Effector memory CD8-positive, alpha-beta T cell (primary cell): ENCODE measurements at regions not wholly inside any gene's neighbourhood (a gene's known extent, or its start where the extent isn't known, plus 50 kb on each side); places are given as distances from the start of the nearest gene placed in this dataset.

ENCODE experiments used
- ATAC-seq: fragments of 150-1000 bp; cut with Tn5 transposase; replicated peaks from 2 replicates; pipeline ENCODE4 v1.10.0; 2021; ENCODE audit warnings: mild to moderate bottlenecking, moderate library complexity
- DNase-seq, 3 experiments: peaks; one replicate each; pipeline ENCODE4 v3.0.0; 2021
- H3K27ac Mint-ChIP-seq, 2 donors: one replicate each; pipeline ENCODE4 v1.8.0; 2022; ENCODE audit warnings: mild to moderate bottlenecking in 2 of 2, mixed read lengths in 2 of 2, moderate library complexity in 2 of 2
- H3K27me3 Mint-ChIP-seq, 2 donors: one replicate each; pipeline ENCODE4 v1.8.0; 2022; ENCODE audit warnings: mixed read lengths in 2 of 2
- H3K36me3 Mint-ChIP-seq: one replicate; pipeline ENCODE4 v1.8.0; 2022; ENCODE audit warnings: mild to moderate bottlenecking, moderate library complexity, mixed read lengths; ENCODE audit not compliant: insufficient read depth
- H3K4me1 Mint-ChIP-seq, 2 donors: one replicate each; pipeline ENCODE4 v1.8.0; 2022; ENCODE audit warnings: low read depth in 2 of 2, mixed read lengths in 2 of 2
- H3K4me3 Mint-ChIP-seq, 2 donors: one replicate each; pipeline ENCODE4 v1.8.0; 2022; ENCODE audit warnings: mild to moderate bottlenecking in 2 of 2, mixed read lengths in 2 of 2, moderate library complexity in 2 of 2
- H3K9me3 Mint-ChIP-seq, 2 donors: one replicate each; pipeline ENCODE4 v1.8.0; 2022; ENCODE audit warnings: mixed read lengths in 2 of 2

DNA sequence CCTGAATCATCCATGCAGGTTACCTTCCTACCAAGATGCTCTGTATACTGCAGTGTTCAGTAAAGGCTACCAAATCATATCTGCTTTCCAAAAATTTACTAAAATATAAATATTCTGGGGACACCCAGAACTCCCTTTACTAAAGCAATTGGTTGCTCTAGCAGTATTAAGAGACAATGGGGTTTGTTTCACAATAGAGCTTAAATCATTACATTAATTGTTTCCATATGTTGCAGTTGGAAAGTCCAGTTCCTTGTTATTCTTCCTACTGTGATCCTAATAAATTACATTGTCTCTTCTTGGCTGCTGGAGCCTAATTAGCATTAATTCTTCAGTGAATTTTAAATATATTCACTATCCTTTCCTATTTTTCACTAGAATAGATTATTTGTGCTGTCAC lies 316.0 kb upstream of the MTNR1B start:
- H3K4me3 Mint-ChIP-seq: no peak overlapping the region

DNA sequence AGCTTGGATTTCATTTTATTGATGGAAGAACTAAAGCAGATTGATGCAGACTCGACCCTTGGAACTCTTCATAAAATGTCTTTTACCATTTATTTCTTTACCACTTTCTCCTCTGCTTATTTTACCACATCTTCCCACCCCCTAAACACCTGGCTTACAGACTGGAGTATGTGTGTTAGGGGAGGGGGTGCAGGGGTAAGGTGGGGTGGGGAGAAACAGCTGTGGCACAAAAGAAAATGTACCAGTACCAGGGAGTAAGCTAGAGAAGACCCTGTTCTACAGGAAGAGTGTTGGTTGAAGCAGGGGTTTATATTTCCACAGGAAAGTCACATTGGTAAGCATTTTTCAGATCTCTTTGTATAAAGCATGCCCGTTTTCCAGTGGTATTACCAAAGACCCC lies 312.7 kb upstream of the MTNR1B start:
- no peak overlapping the region for H3K27ac Mint-ChIP-seq
- H3K9me3 Mint-ChIP-seq: peaks cover 7 to 12% of the 10 kb centered on the region in 2 donors
- ATAC-seq (no peak), DNase-seq (no peak)
- H3K4me3 Mint-ChIP-seq: no peak overlapping the region
- H3K27me3 Mint-ChIP-seq: no peaks in the 10 kb centered on the region
- H3K36me3 Mint-ChIP-seq: no peaks in the 10 kb centered on the region
- no peaks in the 10 kb centered on the region for H3K4me1 Mint-ChIP-seq

More for the DNA sequence above, 316.0 kb upstream of the MTNR1B start:
- Mint-ChIP-seq H3K27ac (no peak overlapping the region), H3K27me3 (no peaks in the 10 kb centered on the region), H3K9me3 (peaks cover 6 to 7% of the 10 kb centered on the region in 2 donors), H3K4me1 (no peaks in the 10 kb centered on the region), H3K36me3 (no peaks in the 10 kb centered on the region)
- ATAC-seq (no peak), DNase-seq (no peak)

DNA sequence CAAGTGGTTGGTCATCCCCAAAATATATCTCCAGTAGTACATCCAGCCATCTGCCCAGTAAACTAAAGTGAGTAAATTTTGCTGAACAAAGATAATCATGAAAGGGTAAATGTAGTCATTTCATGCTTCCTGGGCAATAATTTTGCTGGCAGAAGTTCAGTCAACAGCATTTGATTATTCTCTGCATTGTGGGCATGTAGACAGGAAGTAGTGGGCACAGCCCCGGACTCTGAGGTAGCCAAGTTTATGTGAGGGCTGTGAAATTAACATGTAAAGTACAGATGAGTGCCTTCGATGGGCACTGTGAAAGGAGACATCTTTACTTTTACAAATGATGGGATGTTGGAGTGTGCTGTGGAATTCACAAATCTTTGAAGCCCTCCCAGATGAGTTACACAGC lies 312.2 kb upstream of the MTNR1B start:
- Mint-ChIP-seq H3K4me1 (no peaks in the 10 kb centered on the region), H3K27me3 (no peaks in the 10 kb centered on the region), H3K36me3 (no peaks in the 10 kb centered on the region), H3K4me3 (no peak overlapping the region), H3K9me3 (peaks cover 7 to 12% of the 10 kb centered on the region in 2 donors), H3K27ac (no peak overlapping the region)
- ATAC-seq: no peak
- no peak for DNase-seq

DNA sequence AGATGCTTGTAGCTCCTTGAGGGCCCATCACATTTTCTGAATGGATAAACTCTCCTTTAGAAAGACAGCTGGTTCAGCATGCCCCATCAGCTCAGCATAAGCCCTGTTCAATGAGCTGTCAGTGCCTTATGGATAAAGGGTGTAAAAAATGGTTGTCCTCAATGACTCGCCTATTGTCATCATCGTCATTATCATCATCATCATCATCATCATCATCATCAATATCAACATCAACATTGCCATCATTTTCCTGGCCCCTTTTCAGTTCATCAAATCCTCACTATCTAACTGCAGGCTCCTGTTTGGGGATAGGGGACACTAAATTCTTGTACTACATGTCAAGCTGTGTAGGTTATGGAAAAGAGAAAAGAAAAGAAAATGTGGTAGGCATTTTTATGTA lies 310.7 kb upstream of the MTNR1B start:
- DNase-seq (no peak), ATAC-seq (no peak)
- no peak overlapping the region for H3K4me3 Mint-ChIP-seq
- H3K4me1 Mint-ChIP-seq: no peaks in the 10 kb centered on the region
- H3K36me3 Mint-ChIP-seq: no peaks in the 10 kb centered on the region
- H3K9me3 Mint-ChIP-seq: peaks cover 8 to 11% of the 10 kb centered on the region in 2 donors
- H3K27ac Mint-ChIP-seq: no peak overlapping the region
- no peaks in the 10 kb centered on the region for H3K27me3 Mint-ChIP-seq

DNA sequence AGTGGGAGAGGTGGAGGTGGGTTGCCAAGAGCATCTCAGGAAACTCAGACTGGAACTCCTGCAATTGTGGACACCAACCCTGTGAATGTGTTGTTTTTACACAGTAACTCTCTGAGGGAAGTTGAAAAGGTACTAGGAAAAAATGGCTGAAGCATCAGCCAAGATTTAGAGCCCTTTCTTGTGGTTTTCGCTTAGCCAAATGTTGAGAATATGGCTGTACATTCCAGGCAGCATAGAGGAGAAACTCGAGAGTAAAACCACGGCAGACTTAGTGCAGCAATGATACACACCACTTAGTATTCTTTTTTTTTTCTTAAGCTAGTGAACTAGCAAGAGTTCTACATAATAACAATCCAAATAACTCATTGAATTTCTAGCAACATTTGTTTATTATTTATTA lies 309.7 kb upstream of the MTNR1B start:
- DNase-seq (no peak), ATAC-seq (no peak)
- Mint-ChIP-seq H3K9me3 (peaks cover 12 to 14% of the 10 kb centered on the region in 2 donors), H3K4me1 (no peaks in the 10 kb centered on the region), H3K27ac (no peak overlapping the region), H3K4me3 (no peak overlapping the region), H3K36me3 (no peaks in the 10 kb centered on the region), H3K27me3 (no peaks in the 10 kb centered on the region)

DNA sequence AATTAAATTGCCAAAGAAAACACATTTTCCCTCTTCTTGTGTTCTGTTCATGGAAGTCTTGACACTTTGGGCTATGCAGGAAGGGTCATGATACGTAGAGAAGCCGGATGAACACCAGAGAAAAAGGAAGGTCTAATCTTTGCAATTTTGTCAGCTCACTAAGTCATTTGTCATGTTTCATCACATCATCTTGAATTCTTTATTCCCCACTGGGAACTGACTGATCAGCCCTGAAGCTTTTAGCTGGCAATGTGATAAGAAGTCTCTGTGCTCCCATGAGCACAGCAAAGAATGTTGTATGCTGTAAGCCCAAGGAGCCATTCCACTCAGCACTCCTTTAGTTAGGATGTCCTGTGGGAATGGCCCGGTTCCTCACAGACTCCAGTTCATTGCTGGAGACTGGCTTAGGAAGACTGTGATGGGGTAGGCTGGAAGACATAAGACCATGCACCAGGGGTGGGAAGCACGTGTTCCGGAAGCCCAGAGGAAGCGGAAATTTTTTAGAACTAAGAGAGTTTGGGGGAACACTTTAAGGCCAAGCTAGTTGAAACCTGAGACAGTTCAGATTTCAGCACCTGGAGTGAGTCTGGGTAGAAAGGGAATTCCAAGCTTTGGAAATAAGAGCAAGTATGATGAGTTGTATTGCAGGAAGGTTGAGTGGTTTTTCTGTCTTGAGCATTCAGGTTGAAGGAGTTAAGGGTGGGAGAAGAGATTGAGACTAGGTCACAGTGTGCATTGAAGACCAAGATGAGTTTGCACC lies 306.7 kb upstream of the MTNR1B start:
- H3K4me3 Mint-ChIP-seq: no peak overlapping the region

DNA sequence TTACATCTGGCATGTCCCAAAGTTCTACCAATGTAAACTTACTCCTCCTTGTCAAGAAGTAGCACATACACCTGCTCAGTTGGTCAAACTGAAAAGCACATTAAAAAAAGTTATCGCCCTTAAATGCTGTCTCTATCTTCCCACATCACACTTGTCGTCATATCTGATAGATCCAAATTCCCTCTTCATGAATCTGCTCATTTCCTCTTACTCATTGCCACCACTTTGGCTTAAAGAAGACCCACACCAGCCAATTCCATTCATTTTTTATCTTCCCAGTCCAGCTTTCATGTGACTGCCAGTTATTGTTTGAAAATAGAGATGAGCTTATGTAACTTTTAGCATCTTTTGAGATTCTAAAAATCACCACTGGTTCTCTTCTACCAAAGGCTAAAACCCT lies 305.9 kb upstream of the MTNR1B start:
- H3K27ac Mint-ChIP-seq: no peak overlapping the region
- no peak overlapping the region for H3K4me3 Mint-ChIP-seq
- peaks cover 7 to 8% of the 10 kb centered on the region in 2 donors for H3K9me3 Mint-ChIP-seq
- no peaks in the 10 kb centered on the region for H3K27me3 Mint-ChIP-seq
- H3K4me1 Mint-ChIP-seq: no peaks in the 10 kb centered on the region
- DNase-seq (no peak), ATAC-seq (no peak)
- no peaks in the 10 kb centered on the region for H3K36me3 Mint-ChIP-seq

More for the DNA sequence above, 306.7 kb upstream of the MTNR1B start:
- no peak overlapping the region for H3K27ac Mint-ChIP-seq
- peaks cover 7 to 8% of the 10 kb centered on the region in 2 donors for H3K9me3 Mint-ChIP-seq
- ATAC-seq (no peak), DNase-seq (no peak)
- H3K4me1 Mint-ChIP-seq: no peaks in the 10 kb centered on the region
- H3K27me3 Mint-ChIP-seq: no peaks in the 10 kb centered on the region
- H3K36me3 Mint-ChIP-seq: no peaks in the 10 kb centered on the region

DNA sequence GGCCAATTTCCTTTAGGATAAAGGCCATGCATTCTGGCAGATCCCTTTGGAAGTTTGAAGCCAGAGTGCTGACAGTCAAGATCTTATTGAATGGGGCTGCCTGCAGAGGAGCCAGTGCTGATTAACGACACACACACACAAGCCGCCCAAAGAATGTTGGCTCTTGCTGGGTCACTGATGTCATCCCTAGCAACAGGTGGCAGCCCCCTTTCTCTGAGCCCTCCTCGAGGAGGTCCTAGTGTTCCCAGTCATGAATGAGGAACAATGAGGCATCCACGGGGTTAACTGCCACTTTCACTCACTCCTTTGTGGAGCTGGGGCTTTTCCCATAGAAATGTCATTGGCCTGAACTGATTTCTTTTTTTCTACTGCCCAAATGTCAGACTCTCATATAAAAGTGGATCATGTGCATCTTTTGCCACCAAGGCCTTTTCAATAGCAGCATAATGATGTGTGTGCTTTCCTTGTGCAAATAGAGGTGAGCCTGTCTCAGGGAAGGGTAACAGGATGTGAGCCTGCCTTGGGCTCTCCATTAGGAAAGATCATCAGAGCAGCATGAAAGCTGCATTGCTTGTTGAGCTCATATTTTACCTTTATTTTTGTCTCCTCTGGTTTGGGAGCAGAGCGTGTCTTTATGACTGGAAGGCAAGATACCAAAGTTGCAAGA lies 301.8 kb upstream of the MTNR1B start:
- no peak overlapping the region for H3K4me3 Mint-ChIP-seq
- ATAC-seq (no peak), DNase-seq (no peak)
- H3K27ac Mint-ChIP-seq: no peak overlapping the region
- no peaks in the 10 kb centered on the region for H3K27me3 Mint-ChIP-seq
- peaks cover 5 to 13% of the 10 kb centered on the region in 2 donors for H3K9me3 Mint-ChIP-seq
- no peaks in the 10 kb centered on the region for H3K36me3 Mint-ChIP-seq
- no peaks in the 10 kb centered on the region for H3K4me1 Mint-ChIP-seq

DNA sequence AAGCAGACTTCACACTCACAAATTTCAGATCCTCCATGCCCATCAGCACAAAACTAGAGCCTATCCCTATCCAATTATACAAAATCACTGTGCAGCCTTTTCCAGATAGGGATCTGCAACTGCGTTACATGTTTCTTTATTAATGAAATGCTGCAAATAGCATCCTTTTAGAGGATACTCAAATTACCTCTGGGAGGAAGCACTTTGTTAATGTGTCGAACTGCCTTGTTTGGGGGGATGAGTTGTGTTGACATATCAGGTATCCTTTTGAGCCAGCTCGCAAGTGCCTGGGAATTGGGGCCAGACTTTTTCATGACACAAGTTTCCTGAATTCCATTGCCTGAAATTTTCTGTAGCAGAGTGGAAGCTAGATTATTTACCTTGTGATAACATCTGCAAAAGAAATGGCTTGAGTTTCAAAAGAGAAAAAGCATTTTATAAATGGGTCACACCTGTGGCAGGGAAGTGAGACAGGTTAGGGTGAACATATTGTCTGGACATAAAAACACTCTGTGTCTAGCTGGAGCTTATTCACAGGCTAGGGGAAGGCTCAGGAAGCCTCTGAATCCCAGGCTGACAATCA lies 299.1 kb upstream of the MTNR1B start:
- no peaks in the 10 kb centered on the region for H3K27me3 Mint-ChIP-seq
- ATAC-seq (no peak), DNase-seq (no peak)
- peaks cover 4 to 5% of the 10 kb centered on the region in 2 donors for H3K9me3 Mint-ChIP-seq
- no peak overlapping the region for H3K4me3 Mint-ChIP-seq
- no peak overlapping the region for H3K27ac Mint-ChIP-seq
- H3K4me1 Mint-ChIP-seq: no peaks in the 10 kb centered on the region
- no peaks in the 10 kb centered on the region for H3K36me3 Mint-ChIP-seq

DNA sequence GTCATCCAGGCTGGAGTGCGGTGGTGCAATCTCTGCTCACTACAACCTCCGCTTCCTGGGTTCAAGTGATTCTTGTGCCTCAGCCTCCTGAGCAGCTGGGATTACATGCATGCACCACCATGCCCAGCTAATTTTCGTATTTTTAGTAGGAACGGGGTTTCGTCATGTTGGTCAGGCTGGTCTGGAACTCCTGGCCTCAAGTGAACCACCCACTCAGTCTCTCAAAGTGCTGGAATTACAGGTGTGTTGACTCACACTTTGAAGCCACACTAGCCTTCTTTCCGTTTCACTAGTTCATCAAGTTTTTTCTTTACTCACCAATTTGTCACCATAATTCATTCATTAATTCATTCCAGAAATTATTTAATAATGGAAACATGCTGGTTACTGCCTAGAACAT lies 298.4 kb upstream of the MTNR1B start:
- Mint-ChIP-seq H3K9me3 (peaks cover 5 to 6% of the 10 kb centered on the region in 2 donors), H3K27me3 (no peaks in the 10 kb centered on the region), H3K27ac (no peak overlapping the region), H3K36me3 (no peaks in the 10 kb centered on the region), H3K4me1 (no peaks in the 10 kb centered on the region), H3K4me3 (no peak overlapping the region)
- ATAC-seq (no peak), DNase-seq (no peak)

DNA sequence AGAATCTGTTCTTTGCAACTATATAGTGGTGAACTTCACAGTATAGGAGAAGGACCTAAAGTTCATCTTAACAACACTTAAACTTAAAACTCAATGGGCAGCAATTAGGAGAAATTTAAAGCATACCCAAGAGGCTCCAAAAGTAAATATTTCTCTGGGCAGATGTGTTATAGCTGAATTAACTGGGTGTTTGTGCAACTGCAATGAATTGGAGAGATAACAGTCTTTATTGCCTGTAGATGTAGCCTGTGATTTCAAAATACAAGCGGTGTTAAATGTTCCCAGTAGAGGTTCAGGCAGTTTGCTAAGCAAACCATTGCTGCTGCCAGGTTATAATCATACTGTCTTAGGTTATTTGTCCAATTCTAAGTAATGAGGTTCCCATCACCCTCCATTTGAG lies 294.1 kb upstream of the MTNR1B start:
- Mint-ChIP-seq H3K4me3 (no peak overlapping the region), H3K27me3 (no peaks in the 10 kb centered on the region), H3K36me3 (no peaks in the 10 kb centered on the region), H3K9me3 (peaks cover 5 to 6% of the 10 kb centered on the region in 2 donors), H3K4me1 (no peaks in the 10 kb centered on the region), H3K27ac (no peak overlapping the region)
- ATAC-seq: no peak
- DNase-seq: no peak

DNA sequence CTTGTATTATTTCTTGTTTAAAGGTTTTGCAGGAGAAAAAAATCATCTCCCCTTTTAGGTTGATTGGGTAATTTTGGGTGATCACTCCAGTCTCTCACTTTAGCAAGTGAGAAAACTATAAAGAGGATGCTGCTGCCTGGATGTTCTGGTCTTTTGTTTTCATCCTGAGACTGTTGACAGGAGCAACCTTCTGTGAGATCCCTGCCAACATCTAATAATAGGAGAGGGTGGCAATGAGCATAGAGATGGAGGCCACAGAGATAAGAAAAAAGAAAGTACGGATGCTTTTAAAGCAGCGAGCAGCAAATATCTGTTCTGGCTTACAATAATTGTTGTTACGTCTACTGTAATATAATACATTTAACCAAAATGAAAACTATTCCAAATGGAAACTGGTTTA lies 293.6 kb upstream of the MTNR1B start:
- Mint-ChIP-seq H3K4me1 (no peaks in the 10 kb centered on the region), H3K4me3 (no peak overlapping the region), H3K27ac (no peak overlapping the region), H3K9me3 (peaks cover 5 to 6% of the 10 kb centered on the region in 2 donors), H3K27me3 (no peaks in the 10 kb centered on the region), H3K36me3 (no peaks in the 10 kb centered on the region)
- DNase-seq (no peak), ATAC-seq (no peak)

DNA sequence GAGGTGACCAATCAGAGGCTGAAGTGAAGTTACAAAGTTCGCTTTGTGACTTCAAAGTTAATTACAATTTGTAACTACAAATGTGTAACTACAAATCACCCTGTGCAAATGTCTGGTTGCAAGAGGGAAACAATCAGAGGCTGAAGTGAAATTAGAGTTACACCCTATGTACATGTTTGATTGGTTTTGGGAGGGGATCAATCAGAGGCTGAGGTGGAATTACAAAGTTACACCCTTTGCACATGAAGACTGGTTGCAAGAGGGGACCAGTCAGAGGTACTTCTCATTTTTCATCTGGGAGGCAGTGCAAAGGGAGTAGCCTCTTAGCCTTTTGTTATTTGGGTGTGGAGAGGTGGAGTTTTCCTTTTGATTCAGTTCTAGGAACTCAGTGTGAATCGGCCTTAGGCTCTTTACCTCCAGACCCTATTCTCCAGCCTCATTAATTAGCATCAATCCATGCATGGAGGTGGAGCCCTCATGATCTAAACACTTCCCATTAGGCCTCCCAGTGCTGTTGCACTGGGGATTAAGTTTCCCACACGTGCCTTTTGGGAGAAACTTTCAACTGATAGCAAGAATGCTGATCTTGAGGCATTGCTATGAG lies 291.3 kb upstream of the MTNR1B start:
- ATAC-seq (no peak), DNase-seq (no peak)
- Mint-ChIP-seq H3K27me3 (no peaks in the 10 kb centered on the region), H3K4me3 (no peak overlapping the region), H3K36me3 (no peaks in the 10 kb centered on the region), H3K9me3 (peaks cover 0 to 5% of the 10 kb centered on the region in 2 donors), H3K4me1 (no peaks in the 10 kb centered on the region), H3K27ac (no peak overlapping the region)

DNA sequence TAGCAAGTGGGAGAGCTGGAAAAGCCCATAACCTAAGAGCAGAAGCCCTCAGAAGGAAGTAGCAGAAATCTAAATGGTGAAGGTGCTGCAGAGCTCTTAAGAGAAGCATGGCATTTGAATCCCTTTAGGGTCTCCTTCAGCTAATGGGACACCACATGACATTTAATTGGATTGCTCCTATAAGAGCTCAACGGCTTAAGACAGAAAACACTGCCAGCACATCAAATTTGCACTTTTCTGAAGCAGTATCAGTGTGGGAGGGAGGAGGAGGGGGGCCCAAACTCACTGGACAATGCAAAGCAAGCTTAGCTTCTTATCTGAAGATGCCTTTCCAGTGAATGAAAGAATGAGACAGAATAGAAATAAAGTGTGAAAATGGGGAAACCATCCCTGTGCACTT lies 287.9 kb upstream of the MTNR1B start:
- Mint-ChIP-seq H3K27ac (no peak overlapping the region), H3K36me3 (no peaks in the 10 kb centered on the region), H3K9me3 (peaks cover 0 to 2% of the 10 kb centered on the region in 2 donors), H3K4me3 (no peak overlapping the region), H3K27me3 (no peaks in the 10 kb centered on the region), H3K4me1 (no peaks in the 10 kb centered on the region)
- no peak for ATAC-seq
- DNase-seq: no peak
